ENCODE measurements at regions not wholly inside any gene's neighbourhood (a gene's known extent, or its start where the extent isn't known, plus 50 kb on each side); places are given as distances from the start of the nearest gene placed in this dataset.

DNA sequence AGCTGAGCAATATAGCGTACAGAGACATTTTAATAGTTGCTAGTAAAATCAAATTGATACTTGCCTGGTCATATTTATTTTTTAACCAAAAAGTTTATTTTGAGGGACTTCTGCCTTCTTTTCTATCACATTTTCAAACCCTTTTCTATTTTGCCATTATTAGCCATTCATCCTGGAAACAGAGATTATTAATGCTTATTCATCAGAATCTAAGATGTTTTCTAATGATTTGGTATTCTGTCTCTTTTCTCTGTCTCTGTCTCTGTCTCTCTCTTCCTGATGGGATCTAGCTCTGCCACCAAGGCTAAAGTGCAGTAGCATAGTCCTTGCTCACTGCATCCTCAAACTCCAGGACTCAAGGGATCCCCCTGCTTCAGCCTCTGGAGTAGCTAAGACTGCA, 871.3 kb upstream of the CDH8 start:
- peaks cover 3 to 40% (median 21%) of the 10 kb centered on the region in 8 donors for H3K9me3 Mint-ChIP-seq
- no peaks in the 10 kb centered on the region for H3K27me3 Mint-ChIP-seq

DNA sequence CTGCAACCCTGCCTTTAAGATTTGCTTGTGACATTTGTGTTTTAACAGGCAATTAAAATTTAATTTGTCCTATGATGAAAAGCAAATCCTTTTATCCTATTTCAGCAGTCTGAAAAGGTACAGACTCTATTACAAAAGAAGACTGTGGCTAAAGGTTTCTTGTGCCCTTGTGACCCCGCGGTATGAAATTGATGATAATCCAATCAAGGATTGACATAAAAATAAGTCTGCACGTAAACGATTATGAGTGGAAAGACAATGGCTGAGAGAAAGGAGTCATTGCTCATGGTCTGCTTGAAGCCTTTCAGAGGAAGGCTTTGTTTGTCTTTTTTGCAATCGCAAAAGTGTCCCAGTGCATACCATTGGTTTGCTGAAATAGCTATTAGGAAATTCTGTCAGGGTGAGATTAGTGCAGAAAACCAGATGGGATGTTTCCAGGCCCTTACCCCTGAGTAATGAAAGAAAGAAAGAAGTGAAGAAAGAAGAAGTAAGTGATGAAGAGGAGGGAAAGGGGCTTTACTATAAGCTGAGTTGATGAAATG, 867.8 kb upstream of the CDH8 start:
- H3K4me1 ChIP-seq (ENCODE audit: insufficient read depth, low read length): no peaks in the 10 kb centered on the region
- H3K27ac Mint-ChIP-seq: no peak overlapping the region
- CTCF ChIA-PET (ENCODE audit: partially characterized antibody): no interaction called here

More for the DNA sequence above, 871.3 kb upstream of the CDH8 start:
- ChIA-PET CTCF (ENCODE audit: partially characterized antibody) (no interaction called here), POLR2A (ENCODE audit: partially characterized antibody) (interaction anchor here (0.6 kb wide), 1 partner anchor 1113 kb away, joined by 3 read pairs; no protein-coding TSS in a partner anchor)
- H3K27me3 ChIP-seq (ENCODE audit: insufficient read depth, low read length): no peaks in the 10 kb centered on the region
- H3K4me1 ChIP-seq (ENCODE audit: insufficient read depth, low read length): no peaks in the 10 kb centered on the region
- intact Hi-C loops (cut with micrococcal nuclease): no loop called here
- no peak overlapping the region for H3K27ac ChIP-seq (ENCODE audit: low read depth, low read length)
- Mint-ChIP-seq H3K4me3 (no peak overlapping the region), H3K36me3 (no peaks in the 10 kb centered on the region), H3K27ac (no peak overlapping the region), H3K4me1 (no peaks in the 10 kb centered on the region)
- H3K36me3 ChIP-seq (ENCODE audit: insufficient read depth, low read length): no peaks in the 10 kb centered on the region
- no peaks in the 10 kb centered on the region for H3K9me3 ChIP-seq (ENCODE audit: control insufficient read depth in 1 of 2, low read length in 2 of 2)
- H3K4me3 ChIP-seq (ENCODE audit: low read length in 2 of 2): no peak overlapping the region
- no peak for DNase-seq

DNA sequence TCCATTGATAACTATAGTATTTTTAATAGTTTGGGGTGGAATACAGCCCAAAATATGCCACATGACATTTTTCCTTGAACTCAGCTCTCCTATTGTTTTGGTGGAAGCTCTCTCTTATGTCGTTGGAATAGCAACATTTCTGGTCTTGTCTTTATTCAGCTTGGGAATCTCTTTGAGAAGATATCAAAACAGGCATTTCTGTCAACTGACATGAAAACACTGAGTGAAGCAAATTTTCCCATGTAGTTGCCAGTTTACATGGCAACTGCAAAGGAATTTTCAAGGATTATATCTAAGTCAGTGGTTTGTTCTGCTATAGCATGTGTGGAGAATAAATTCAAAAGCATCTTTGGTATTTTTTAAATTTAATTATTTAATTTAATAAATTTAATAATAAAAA, 863.5 kb upstream of the CDH8 start:
- no peak overlapping the region for H3K4me3 ChIP-seq (ENCODE audit: low read length in 2 of 2)
- CTCF ChIA-PET (ENCODE audit: partially characterized antibody): no interaction called here
- H3K27ac ChIP-seq (ENCODE audit: low read depth, low read length): no peak overlapping the region
- H3K4me3 Mint-ChIP-seq: no peak overlapping the region
- no peaks in the 10 kb centered on the region for H3K36me3 Mint-ChIP-seq
- H3K9me3 Mint-ChIP-seq: peaks cover 3 to 53% (median 26%) of the 10 kb centered on the region in 8 donors
- no peak for DNase-seq
- no peaks in the 10 kb centered on the region for H3K9me3 ChIP-seq (ENCODE audit: control insufficient read depth in 1 of 2, low read length in 2 of 2)
- no peaks in the 10 kb centered on the region for H3K4me1 Mint-ChIP-seq
- H3K27me3 Mint-ChIP-seq: no peaks in the 10 kb centered on the region
- no peak overlapping the region for H3K27ac Mint-ChIP-seq
- H3K36me3 ChIP-seq (ENCODE audit: insufficient read depth, low read length): no peaks in the 10 kb centered on the region
- no peaks in the 10 kb centered on the region for H3K27me3 ChIP-seq (ENCODE audit: insufficient read depth, low read length)
- intact Hi-C loops (cut with micrococcal nuclease): no loop called here
- no peaks in the 10 kb centered on the region for H3K4me1 ChIP-seq (ENCODE audit: insufficient read depth, low read length)
- POLR2A ChIA-PET (ENCODE audit: partially characterized antibody): no interaction called here

More for the DNA sequence above, 867.8 kb upstream of the CDH8 start:
- intact Hi-C loops (cut with micrococcal nuclease): no loop called here
- DNase-seq: no peak
- Mint-ChIP-seq H3K4me1 (no peaks in the 10 kb centered on the region), H3K4me3 (no peak overlapping the region), H3K36me3 (no peaks in the 10 kb centered on the region), H3K9me3 (peaks cover 3 to 44% (median 23%) of the 10 kb centered on the region in 8 donors), H3K27me3 (no peaks in the 10 kb centered on the region)
- no peak overlapping the region for H3K4me3 ChIP-seq (ENCODE audit: low read length in 2 of 2)
- no peak overlapping the region for H3K27ac ChIP-seq (ENCODE audit: low read depth, low read length)
- no peaks in the 10 kb centered on the region for H3K27me3 ChIP-seq (ENCODE audit: insufficient read depth, low read length)
- no peaks in the 10 kb centered on the region for H3K36me3 ChIP-seq (ENCODE audit: insufficient read depth, low read length)
- POLR2A ChIA-PET (ENCODE audit: partially characterized antibody): no interaction called here
- H3K9me3 ChIP-seq (ENCODE audit: control insufficient read depth in 1 of 2, low read length in 2 of 2): no peaks in the 10 kb centered on the region

DNA sequence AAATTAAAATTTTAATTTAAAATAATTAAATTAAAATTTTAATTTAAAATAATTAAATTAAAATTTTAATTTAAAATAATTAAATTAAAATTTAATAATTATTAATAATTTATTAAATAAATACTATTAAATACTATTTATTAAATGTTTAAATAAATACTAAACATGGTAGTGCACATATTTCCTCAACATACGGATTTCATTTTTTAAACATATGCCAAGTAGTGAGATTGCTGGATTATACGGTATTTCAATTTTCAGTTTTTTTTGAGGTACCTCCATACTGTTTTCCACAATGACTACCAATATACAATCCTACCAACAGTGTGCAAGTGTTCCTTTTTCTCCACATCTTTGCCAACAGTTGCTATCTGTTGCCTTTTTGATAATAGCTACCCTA, 852.9 kb upstream of the CDH8 start:
- DNase-seq: no peak
- POLR2A ChIA-PET (ENCODE audit: partially characterized antibody): no interaction called here
- H3K9me3 Mint-ChIP-seq: peaks cover 2 to 45% (median 29%) of the 10 kb centered on the region in 8 donors

DNA sequence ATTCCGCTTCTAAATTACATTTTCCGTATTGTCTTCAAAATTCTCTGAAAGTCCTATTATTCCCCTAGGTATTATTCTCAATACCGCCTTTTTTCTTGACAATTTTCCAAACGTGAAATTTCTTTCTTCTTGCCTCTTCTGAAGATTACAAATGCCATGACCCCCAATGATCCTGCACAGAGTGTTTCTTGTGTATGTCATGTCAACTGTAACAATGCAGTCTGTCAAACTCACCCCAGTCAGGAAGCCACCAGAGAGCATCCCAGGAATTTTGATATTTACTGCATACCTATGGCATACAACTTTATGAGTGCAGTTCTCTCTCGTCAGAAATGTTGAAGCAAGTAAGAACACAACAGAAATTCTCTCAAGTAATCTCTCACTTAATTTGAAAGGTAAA, 847.3 kb upstream of the CDH8 start:
- Histone ChIP-seq H3K27me3 (ENCODE audit: insufficient read depth, low read length) (no peaks in the 10 kb centered on the region), H3K36me3 (ENCODE audit: insufficient read depth, low read length) (no peaks in the 10 kb centered on the region), H3K4me3 (ENCODE audit: low read length in 2 of 2) (no peak overlapping the region), H3K9me3 (ENCODE audit: control insufficient read depth in 1 of 2, low read length in 2 of 2) (no peaks in the 10 kb centered on the region), H3K4me1 (ENCODE audit: insufficient read depth, low read length) (no peaks in the 10 kb centered on the region), H3K27ac (ENCODE audit: low read depth, low read length) (no peak overlapping the region)
- H3K4me3 Mint-ChIP-seq: no peak overlapping the region
- no peak overlapping the region for H3K27ac Mint-ChIP-seq
- H3K36me3 Mint-ChIP-seq: no peaks in the 10 kb centered on the region
- no peak for DNase-seq
- intact Hi-C loops (cut with micrococcal nuclease): no loop called here
- H3K27me3 Mint-ChIP-seq: no peaks in the 10 kb centered on the region
- no peaks in the 10 kb centered on the region for H3K4me1 Mint-ChIP-seq
- peaks cover 0 to 38% (median 22%) of the 10 kb centered on the region in 8 donors for H3K9me3 Mint-ChIP-seq
- ChIA-PET CTCF (ENCODE audit: partially characterized antibody) (no interaction called here), POLR2A (ENCODE audit: partially characterized antibody) (no interaction called here)

More for the DNA sequence above, 852.9 kb upstream of the CDH8 start:
- Mint-ChIP-seq H3K27me3 (no peaks in the 10 kb centered on the region), H3K4me3 (no peak overlapping the region), H3K27ac (no peak overlapping the region), H3K4me1 (no peaks in the 10 kb centered on the region), H3K36me3 (no peaks in the 10 kb centered on the region)
- H3K4me3 ChIP-seq (ENCODE audit: low read length in 2 of 2): no peak overlapping the region
- H3K36me3 ChIP-seq (ENCODE audit: insufficient read depth, low read length): no peaks in the 10 kb centered on the region
- no peaks in the 10 kb centered on the region for H3K27me3 ChIP-seq (ENCODE audit: insufficient read depth, low read length)
- CTCF ChIA-PET (ENCODE audit: partially characterized antibody): no interaction called here
- peaks cover 0 to 4% of the 10 kb centered on the region in 2 donors for H3K9me3 ChIP-seq (ENCODE audit: control insufficient read depth in 1 of 2, low read length in 2 of 2)
- no peak overlapping the region for H3K27ac ChIP-seq (ENCODE audit: low read depth, low read length)
- intact Hi-C loops (cut with micrococcal nuclease): no loop called here
- H3K4me1 ChIP-seq (ENCODE audit: insufficient read depth, low read length): no peaks in the 10 kb centered on the region

DNA sequence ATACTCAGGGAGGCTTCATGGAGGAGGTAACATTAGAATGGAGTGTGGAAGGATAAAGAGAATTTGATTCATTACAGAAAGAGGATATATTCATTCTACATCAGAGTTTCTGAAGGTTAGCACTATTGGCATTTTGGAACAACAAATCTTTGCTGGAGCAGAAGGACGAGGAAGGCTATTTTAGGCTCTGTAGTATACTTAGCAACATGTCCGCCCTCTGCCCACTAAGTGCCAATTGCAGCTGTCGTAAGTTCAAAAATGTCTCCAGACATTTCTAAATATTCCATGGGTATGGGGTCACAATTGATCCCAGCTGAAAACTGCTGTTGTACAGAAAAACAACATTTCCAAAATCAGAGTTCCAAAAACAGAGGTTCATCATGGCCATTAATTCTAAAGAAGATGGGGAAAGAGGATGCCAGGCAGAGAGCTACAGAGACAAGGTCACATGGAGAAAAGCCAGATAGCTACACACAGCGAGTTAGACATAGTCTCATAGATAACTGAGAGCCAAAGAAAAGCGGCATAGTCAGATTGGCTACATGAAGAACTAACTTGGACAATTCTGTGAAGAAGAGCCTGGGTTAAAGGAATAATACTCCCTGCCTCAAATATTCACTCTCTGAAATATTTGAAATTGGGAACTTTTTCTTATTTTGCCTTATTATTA, 846.4 kb upstream of the CDH8 start:
- ChIA-PET CTCF (ENCODE audit: partially characterized antibody) (no interaction called here), POLR2A (ENCODE audit: partially characterized antibody) (no interaction called here)
- intact Hi-C loops (cut with micrococcal nuclease): no loop called here
- no peaks in the 10 kb centered on the region for H3K9me3 ChIP-seq (ENCODE audit: control insufficient read depth in 1 of 2, low read length in 2 of 2)
- Mint-ChIP-seq H3K4me3 (no peak overlapping the region), H3K27ac (no peak overlapping the region), H3K4me1 (no peaks in the 10 kb centered on the region), H3K9me3 (peaks cover 0 to 36% (median 21%) of the 10 kb centered on the region in 8 donors), H3K27me3 (no peaks in the 10 kb centered on the region), H3K36me3 (no peaks in the 10 kb centered on the region)
- no peaks in the 10 kb centered on the region for H3K27me3 ChIP-seq (ENCODE audit: insufficient read depth, low read length)
- no peaks in the 10 kb centered on the region for H3K36me3 ChIP-seq (ENCODE audit: insufficient read depth, low read length)
- no peaks in the 10 kb centered on the region for H3K4me1 ChIP-seq (ENCODE audit: insufficient read depth, low read length)
- no peak overlapping the region for H3K27ac ChIP-seq (ENCODE audit: low read depth, low read length)
- H3K4me3 ChIP-seq (ENCODE audit: low read length in 2 of 2): no peak overlapping the region
- DNase-seq: no peak

DNA sequence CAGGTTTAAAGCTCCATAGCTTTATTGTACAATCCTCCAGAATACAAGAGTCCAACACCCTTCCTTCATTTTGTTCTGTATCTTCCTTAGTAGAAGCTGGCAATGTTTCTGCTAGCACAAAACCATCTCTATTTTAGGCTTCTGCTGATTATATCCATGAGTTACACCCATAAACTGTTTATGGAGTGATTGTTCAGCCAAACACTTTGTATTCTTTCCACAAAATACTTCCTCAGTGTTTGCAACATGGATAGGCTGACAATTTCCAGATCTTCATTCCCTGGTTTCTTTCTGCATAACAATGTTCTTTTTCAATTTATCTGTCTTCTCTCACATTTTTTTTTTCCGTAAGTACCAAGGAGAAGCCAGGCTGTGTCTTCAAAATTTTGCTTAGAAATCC, 839.9 kb upstream of the CDH8 start:
- DNase-seq: no peak
- CTCF ChIA-PET (ENCODE audit: partially characterized antibody): no interaction called here
- Histone ChIP-seq H3K4me1 (ENCODE audit: insufficient read depth, low read length) (no peaks in the 10 kb centered on the region), H3K27ac (ENCODE audit: low read depth, low read length) (no peak overlapping the region), H3K36me3 (ENCODE audit: insufficient read depth, low read length) (no peaks in the 10 kb centered on the region), H3K27me3 (ENCODE audit: insufficient read depth, low read length) (no peaks in the 10 kb centered on the region), H3K9me3 (ENCODE audit: control insufficient read depth in 1 of 2, low read length in 2 of 2) (no peaks in the 10 kb centered on the region), H3K4me3 (ENCODE audit: low read length in 2 of 2) (no peak overlapping the region)
- no peak overlapping the region for H3K27ac Mint-ChIP-seq
- H3K9me3 Mint-ChIP-seq: peaks cover 0 to 44% (median 19%) of the 10 kb centered on the region in 8 donors
- no peaks in the 10 kb centered on the region for H3K36me3 Mint-ChIP-seq
- no peaks in the 10 kb centered on the region for H3K4me1 Mint-ChIP-seq
- no peak overlapping the region for H3K4me3 Mint-ChIP-seq
- H3K27me3 Mint-ChIP-seq: no peaks in the 10 kb centered on the region
- POLR2A ChIA-PET (ENCODE audit: partially characterized antibody): no interaction called here
- intact Hi-C loops (cut with micrococcal nuclease): no loop called here
